ENCODE measurements at regions not wholly inside any gene's neighbourhood (a gene's known extent, or its start where the extent isn't known, plus 50 kb on each side); places are given as distances from the start of the nearest gene placed in this dataset.

DNA sequence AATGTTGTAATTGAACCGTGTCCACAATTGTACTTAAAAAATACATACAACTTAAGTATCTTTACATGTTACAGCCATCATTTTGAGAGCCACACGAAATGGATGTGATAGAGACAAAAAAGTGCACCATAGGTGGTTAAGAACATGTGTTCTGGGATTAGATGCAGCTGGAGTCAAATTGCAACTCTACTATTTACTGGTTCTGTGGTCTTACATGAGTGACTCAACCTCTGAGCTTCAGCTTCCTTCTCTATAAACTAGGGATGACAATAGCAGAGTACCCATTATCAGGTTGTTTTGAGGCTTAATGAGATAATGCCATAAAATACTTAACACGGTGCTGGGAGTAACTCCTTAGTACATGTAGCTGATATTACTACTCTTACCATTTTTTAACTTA lies 130.4 kb downstream of the IDS start:
- H3K9ac ChIP-seq, result no peak overlapping the region
- Mint-ChIP-seq H3K9me3 (peaks cover 2% of the 10 kb centered on the region), H3K4me1 (peaks cover 2% of the 10 kb centered on the region), H3K36me3 (no peaks in the 10 kb centered on the region), H3K27me3 (ENCODE audit: insufficient read depth, low read depth) (no peaks in the 10 kb centered on the region), H3K4me3 (no peak overlapping the region), H3K27ac (no peak overlapping the region)
- H3K79me2 ChIP-seq (ENCODE audit: low read depth), result no peaks in the 10 kb centered on the region
- H3K4me3 ChIP-seq, result no peak overlapping the region
- TF ChIP-seq, protein P1, sequence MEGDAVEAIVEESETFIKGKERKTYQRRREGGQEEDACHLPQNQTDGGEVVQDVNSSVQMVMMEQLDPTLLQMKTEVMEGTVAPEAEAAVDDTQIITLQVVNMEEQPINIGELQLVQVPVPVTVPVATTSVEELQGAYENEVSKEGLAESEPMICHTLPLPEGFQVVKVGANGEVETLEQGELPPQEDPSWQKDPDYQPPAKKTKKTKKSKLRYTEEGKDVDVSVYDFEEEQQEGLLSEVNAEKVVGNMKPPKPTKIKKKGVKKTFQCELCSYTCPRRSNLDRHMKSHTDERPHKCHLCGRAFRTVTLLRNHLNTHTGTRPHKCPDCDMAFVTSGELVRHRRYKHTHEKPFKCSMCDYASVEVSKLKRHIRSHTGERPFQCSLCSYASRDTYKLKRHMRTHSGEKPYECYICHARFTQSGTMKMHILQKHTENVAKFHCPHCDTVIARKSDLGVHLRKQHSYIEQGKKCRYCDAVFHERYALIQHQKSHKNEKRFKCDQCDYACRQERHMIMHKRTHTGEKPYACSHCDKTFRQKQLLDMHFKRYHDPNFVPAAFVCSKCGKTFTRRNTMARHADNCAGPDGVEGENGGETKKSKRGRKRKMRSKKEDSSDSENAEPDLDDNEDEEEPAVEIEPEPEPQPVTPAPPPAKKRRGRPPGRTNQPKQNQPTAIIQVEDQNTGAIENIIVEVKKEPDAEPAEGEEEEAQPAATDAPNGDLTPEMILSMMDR (IDR thresholded peaks at IDR 0.05), result no peak
- no peak for TF ChIP-seq EZH2phosphoT487 (IDR thresholded peaks at IDR 0.05)
- TF ChIP-seq EZH2 (IDR thresholded peaks at IDR 0.05), result no peak
- no peaks in the 10 kb centered on the region for H3F3A ChIP-seq (ENCODE audit: low read depth)
- H4K20me1 ChIP-seq (ENCODE audit: low read depth), result no peaks in the 10 kb centered on the region
- no peaks in the 10 kb centered on the region for H3K36me3 ChIP-seq
- H2AFZ ChIP-seq (replicated peaks), result no peak overlapping the region
- H3K4me1 ChIP-seq, result no peaks in the 10 kb centered on the region
- no peak overlapping the region for H3K4me2 ChIP-seq
- no peaks in the 10 kb centered on the region for H3K9me3 ChIP-seq (ENCODE audit: low read depth)
- no peak for DNase-seq (ENCODE audit: low spot score)
- no peaks in the 10 kb centered on the region for H3K27me3 ChIP-seq
- H3K27ac ChIP-seq, result no peak overlapping the region

DNA sequence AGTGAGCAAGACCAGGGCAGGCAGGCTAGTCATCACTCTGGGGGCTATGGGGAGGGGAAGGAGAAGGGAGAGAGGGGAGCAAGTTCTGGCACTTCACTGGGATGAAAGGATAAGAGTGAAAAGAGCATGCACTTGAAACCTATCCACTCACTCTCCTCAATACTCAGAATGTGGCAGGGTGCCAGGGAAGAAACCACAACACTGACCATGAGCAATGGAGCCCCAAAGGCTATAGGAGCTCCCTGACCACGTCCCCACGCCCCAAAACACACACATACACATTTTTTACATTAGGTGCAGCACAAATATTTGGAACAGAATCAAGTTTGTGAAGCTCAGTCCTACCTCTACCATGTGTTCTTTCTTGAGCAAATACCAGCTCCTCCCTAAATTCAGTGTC lies 132.2 kb downstream of the IDS start:
- DNase-seq (ENCODE audit: low spot score), result no peak
- Histone ChIP-seq H3K9me3 (ENCODE audit: low read depth) (no peaks in the 10 kb centered on the region), H3F3A (ENCODE audit: low read depth) (no peaks in the 10 kb centered on the region), H3K4me2 (no peak overlapping the region), H3K9ac (no peak overlapping the region), H3K27ac (no peak overlapping the region), H3K79me2 (ENCODE audit: low read depth) (no peaks in the 10 kb centered on the region), H3K36me3 (no peaks in the 10 kb centered on the region), H3K4me1 (no peaks in the 10 kb centered on the region), H4K20me1 (ENCODE audit: low read depth) (no peaks in the 10 kb centered on the region), H3K27me3 (no peaks in the 10 kb centered on the region), H2AFZ (replicated peaks) (no peak overlapping the region), H3K4me3 (no peak overlapping the region)
- Mint-ChIP-seq H3K27ac (no peak overlapping the region), H3K4me1 (peaks cover 2% of the 10 kb centered on the region), H3K36me3 (no peaks in the 10 kb centered on the region), H3K27me3 (ENCODE audit: insufficient read depth, low read depth) (no peaks in the 10 kb centered on the region), H3K9me3 (peaks cover 9% of the 10 kb centered on the region), H3K4me3 (no peak overlapping the region)
- TF ChIP-seq EZH2 (IDR thresholded peaks at IDR 0.05) (no peak), EZH2phosphoT487 (IDR thresholded peaks at IDR 0.05) (no peak)
- TF ChIP-seq, protein P1 (IDR thresholded peaks at IDR 0.05), result no peak

DNA sequence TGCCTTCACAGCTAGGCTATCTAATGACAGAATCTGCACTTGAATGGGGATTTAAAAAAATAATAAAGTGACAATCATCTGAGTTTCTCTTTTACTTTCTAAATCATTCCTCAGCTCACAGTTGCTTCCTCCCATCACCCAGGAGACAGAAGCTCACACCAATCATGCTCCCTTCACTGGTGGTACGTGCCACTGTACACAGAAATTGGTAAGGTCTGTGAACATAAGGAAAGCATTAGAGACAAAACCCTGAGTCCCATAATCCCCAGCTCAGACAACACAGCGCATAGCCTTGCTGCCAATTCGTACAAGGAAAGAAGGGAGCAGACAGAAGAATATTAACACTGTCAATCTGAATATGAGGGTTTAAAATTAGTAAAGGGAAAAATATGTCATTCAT lies 133.1 kb downstream of the IDS start:
- Histone ChIP-seq H3K79me2 (ENCODE audit: low read depth) (no peaks in the 10 kb centered on the region), H3K27me3 (no peaks in the 10 kb centered on the region), H3K4me2 (no peak overlapping the region), H3K9ac (no peak overlapping the region), H3K4me1 (no peaks in the 10 kb centered on the region), H3K36me3 (no peaks in the 10 kb centered on the region), H3K4me3 (no peak overlapping the region), H3F3A (ENCODE audit: low read depth) (no peaks in the 10 kb centered on the region), H3K9me3 (ENCODE audit: low read depth) (no peaks in the 10 kb centered on the region), H2AFZ (replicated peaks) (no peak overlapping the region), H3K27ac (no peak overlapping the region), H4K20me1 (ENCODE audit: low read depth) (no peaks in the 10 kb centered on the region)
- Mint-ChIP-seq H3K36me3 (no peaks in the 10 kb centered on the region), H3K27ac (no peak overlapping the region), H3K4me3 (no peak overlapping the region), H3K27me3 (ENCODE audit: insufficient read depth, low read depth) (no peaks in the 10 kb centered on the region), H3K9me3 (peaks cover 10% of the 10 kb centered on the region), H3K4me1 (peaks cover 5% of the 10 kb centered on the region)
- DNase-seq (ENCODE audit: low spot score), result no peak
- TF ChIP-seq EZH2 (IDR thresholded peaks at IDR 0.05), result no peak
- no peak for TF ChIP-seq EZH2phosphoT487 (IDR thresholded peaks at IDR 0.05)
- TF ChIP-seq, protein P1 (IDR thresholded peaks at IDR 0.05), result no peak

Measured in neural progenitor cell (in vitro differentiated cells).